ENCODE measurements at regions not wholly inside any gene's neighbourhood (a gene's known extent, or its start where the extent isn't known, plus 50 kb on each side); places are given as distances from the start of the nearest gene placed in this dataset.

DNA sequence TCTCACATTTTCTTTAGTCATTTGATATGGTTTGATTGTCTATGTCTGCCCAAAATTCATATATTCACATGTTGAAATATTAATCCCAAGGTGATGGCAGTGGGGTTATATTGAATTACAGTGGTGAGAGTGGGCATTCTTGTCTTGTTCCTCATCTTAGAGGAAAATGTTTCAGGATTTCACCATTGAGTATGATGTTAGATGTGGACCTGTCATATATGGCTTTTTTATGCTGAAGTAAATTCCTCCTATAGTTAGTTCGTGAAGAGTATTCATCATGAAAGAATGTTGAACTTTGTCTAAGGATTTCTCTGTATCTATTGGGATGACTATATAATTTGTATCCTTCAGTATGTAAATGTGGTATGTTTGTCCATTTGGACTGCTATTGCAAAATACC is 512.3 kb upstream of the EPHA5 start:
- Histone ChIP-seq H3K9me3 (ENCODE audit: control insufficient read depth, insufficient read depth, low read depth, low read length) (no peaks in the 10 kb centered on the region), H3K4me3 (ENCODE audit: low read depth in 2 of 2, low read length in 2 of 2) (no peak overlapping the region), H3K36me3 (ENCODE audit: control insufficient read depth, insufficient read depth, low read length) (no peaks in the 10 kb centered on the region), H3K27me3 (ENCODE audit: control insufficient read depth, insufficient read depth, low read length) (no peaks in the 10 kb centered on the region), H3K4me1 (ENCODE audit: control insufficient read depth, insufficient read depth, low read length) (no peaks in the 10 kb centered on the region), H3K27ac (ENCODE audit: low read length) (no peak overlapping the region)
- TF ChIP-seq, protein P1, sequence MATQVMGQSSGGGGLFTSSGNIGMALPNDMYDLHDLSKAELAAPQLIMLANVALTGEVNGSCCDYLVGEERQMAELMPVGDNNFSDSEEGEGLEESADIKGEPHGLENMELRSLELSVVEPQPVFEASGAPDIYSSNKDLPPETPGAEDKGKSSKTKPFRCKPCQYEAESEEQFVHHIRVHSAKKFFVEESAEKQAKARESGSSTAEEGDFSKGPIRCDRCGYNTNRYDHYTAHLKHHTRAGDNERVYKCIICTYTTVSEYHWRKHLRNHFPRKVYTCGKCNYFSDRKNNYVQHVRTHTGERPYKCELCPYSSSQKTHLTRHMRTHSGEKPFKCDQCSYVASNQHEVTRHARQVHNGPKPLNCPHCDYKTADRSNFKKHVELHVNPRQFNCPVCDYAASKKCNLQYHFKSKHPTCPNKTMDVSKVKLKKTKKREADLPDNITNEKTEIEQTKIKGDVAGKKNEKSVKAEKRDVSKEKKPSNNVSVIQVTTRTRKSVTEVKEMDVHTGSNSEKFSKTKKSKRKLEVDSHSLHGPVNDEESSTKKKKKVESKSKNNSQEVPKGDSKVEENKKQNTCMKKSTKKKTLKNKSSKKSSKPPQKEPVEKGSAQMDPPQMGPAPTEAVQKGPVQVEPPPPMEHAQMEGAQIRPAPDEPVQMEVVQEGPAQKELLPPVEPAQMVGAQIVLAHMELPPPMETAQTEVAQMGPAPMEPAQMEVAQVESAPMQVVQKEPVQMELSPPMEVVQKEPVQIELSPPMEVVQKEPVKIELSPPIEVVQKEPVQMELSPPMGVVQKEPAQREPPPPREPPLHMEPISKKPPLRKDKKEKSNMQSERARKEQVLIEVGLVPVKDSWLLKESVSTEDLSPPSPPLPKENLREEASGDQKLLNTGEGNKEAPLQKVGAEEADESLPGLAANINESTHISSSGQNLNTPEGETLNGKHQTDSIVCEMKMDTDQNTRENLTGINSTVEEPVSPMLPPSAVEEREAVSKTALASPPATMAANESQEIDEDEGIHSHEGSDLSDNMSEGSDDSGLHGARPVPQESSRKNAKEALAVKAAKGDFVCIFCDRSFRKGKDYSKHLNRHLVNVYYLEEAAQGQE (IDR thresholded peaks at IDR 0.05; ENCODE audit: insufficient read depth in 1 of 2, low read depth in 2 of 2, low read length in 1 of 2) = no peak
- TF ChIP-seq POLR2AphosphoS5 (IDR thresholded peaks at IDR 0.05; ENCODE audit: low read depth, low read length) (no peak), SIN3A (IDR thresholded peaks at IDR 0.05; ENCODE audit: borderline replicate concordance, insufficient read depth, low read depth, low read length) (no peak), TCF7L2 (IDR thresholded peaks at IDR 0.05; ENCODE audit: low read depth, low read length) (no peak)
- TF ChIP-seq, protein P2, sequence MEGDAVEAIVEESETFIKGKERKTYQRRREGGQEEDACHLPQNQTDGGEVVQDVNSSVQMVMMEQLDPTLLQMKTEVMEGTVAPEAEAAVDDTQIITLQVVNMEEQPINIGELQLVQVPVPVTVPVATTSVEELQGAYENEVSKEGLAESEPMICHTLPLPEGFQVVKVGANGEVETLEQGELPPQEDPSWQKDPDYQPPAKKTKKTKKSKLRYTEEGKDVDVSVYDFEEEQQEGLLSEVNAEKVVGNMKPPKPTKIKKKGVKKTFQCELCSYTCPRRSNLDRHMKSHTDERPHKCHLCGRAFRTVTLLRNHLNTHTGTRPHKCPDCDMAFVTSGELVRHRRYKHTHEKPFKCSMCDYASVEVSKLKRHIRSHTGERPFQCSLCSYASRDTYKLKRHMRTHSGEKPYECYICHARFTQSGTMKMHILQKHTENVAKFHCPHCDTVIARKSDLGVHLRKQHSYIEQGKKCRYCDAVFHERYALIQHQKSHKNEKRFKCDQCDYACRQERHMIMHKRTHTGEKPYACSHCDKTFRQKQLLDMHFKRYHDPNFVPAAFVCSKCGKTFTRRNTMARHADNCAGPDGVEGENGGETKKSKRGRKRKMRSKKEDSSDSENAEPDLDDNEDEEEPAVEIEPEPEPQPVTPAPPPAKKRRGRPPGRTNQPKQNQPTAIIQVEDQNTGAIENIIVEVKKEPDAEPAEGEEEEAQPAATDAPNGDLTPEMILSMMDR (IDR thresholded peaks at IDR 0.05) = no peak
- no peak for DNase-seq (ENCODE audit: low read depth, low spot score)
- ChIA-PET CTCF (no interaction called here), POLR2A (no interaction called here)
- intact Hi-C loops (cut with micrococcal nuclease; ENCODE audit: unreplicated experiment) (no loop called here), in situ Hi-C loops (cut with HindIII; ENCODE audit: low pct_unique_long_range_greater_than_20kb, low sequenced_read_pairs) (no loop called here)
- no TSS peak for BruUV-seq (replicated peaks)
- ATAC-seq = no peak

DNA sequence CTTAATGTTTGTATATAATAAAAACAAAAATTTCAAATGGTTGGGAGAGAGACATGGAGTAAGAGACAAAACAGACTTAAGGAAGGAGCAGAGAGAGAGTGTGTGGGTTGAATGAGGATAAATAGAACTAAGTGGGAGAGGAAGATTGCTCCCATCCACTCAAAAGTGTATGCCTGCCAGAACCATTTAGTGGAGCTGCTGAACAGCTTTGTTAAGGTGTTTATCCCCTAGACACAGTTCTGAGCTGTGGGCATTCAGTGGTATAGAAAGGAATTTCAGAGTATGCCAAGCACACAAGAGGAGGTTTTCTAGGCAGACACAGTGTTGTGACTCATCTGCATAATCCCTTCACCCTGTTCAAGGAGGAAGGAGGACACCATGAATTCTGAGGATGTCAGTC is 508.6 kb upstream of the EPHA5 start:
- DNase-seq (ENCODE audit: low read depth, low spot score) (no peak), ATAC-seq (no peak)
- H3K4me1 ChIP-seq (ENCODE audit: control insufficient read depth, insufficient read depth, low read length) = no peaks in the 10 kb centered on the region
- ChIA-PET POLR2A (no interaction called here), CTCF (no interaction called here)
- H3K27me3 ChIP-seq (ENCODE audit: control insufficient read depth, insufficient read depth, low read length) = no peaks in the 10 kb centered on the region
- H3K4me3 ChIP-seq (ENCODE audit: low read depth in 2 of 2, low read length in 2 of 2) = no peak overlapping the region
- no peaks in the 10 kb centered on the region; the same call in 1 of the 2 replicates for H3K9me3 ChIP-seq (ENCODE audit: control insufficient read depth, insufficient read depth, low read depth, low read length)
- no peak for TF ChIP-seq TCF7L2 (IDR thresholded peaks at IDR 0.05; ENCODE audit: low read depth, low read length)
- no peak for TF ChIP-seq SIN3A (IDR thresholded peaks at IDR 0.05; ENCODE audit: borderline replicate concordance, insufficient read depth, low read depth, low read length)
- TF ChIP-seq, protein P1 (IDR thresholded peaks at IDR 0.05; ENCODE audit: insufficient read depth in 1 of 2, low read depth in 2 of 2, low read length in 1 of 2) = no peak
- TF ChIP-seq, protein P2 (IDR thresholded peaks at IDR 0.05) = no peak
- no peak for TF ChIP-seq POLR2AphosphoS5 (IDR thresholded peaks at IDR 0.05; ENCODE audit: low read depth, low read length)
- BruUV-seq (replicated peaks) = no TSS peak
- in situ Hi-C loops (cut with HindIII; ENCODE audit: low pct_unique_long_range_greater_than_20kb, low sequenced_read_pairs) (no loop called here), intact Hi-C loops (cut with micrococcal nuclease; ENCODE audit: unreplicated experiment) (no loop called here)
- no peak overlapping the region for H3K27ac ChIP-seq (ENCODE audit: low read length)
- H3K36me3 ChIP-seq (ENCODE audit: control insufficient read depth, insufficient read depth, low read length) = no peaks in the 10 kb centered on the region

Data from Panc1 (cell line).